Panc1 (cell line): ENCODE measurements at regions not wholly inside any gene's neighbourhood (a gene's known extent, or its start where the extent isn't known, plus 50 kb on each side); places are given as distances from the start of the nearest gene placed in this dataset.
"Not testable (repeated sequence)": the region's sequence is repeated elsewhere in the genome, so short reads cannot be mapped to it uniquely, and the experiment has no call there.

ENCODE experiments used
- CTCF ChIP-seq: fragments of 450-650 bp; IDR thresholded peaks from 2 replicates; pipeline ENCODE4 v1.5.1; 2017; ENCODE audit warnings: mild to moderate bottlenecking
- POLR2AphosphoS5 ChIP-seq: IDR thresholded peaks from 2 replicates; pipeline ENCODE4 v1.6.1; 2012; ENCODE audit warnings: mild to moderate bottlenecking, low read depth, low read length, moderate library complexity
- REST ChIP-seq, 2 experiments: IDR thresholded peaks; 2 replicates each; pipeline ENCODE4 v1.6.1; 2011 to 2012; ENCODE audit warnings: low read depth in 2 of 2, control low read depth in 1 of 2, low read length in 1 of 2, mild to moderate bottlenecking in 1 of 2, moderate library complexity in 1 of 2; ENCODE audit not compliant: insufficient read depth in 1 of 2

GRCh38 chr7:83263442-83264034, 100.9 kb upstream of the PCLO start:
- not testable (repeated sequence) for TF ChIP-seq CTCF; POLR2AphosphoS5; REST (IDR thresholded peaks at IDR 0.05; ENCODE audit: insufficient read depth in 1 of 2, low read depth in 2 of 2, low read length in 1 of 2)
